ENCODE measurements at regions not wholly inside any gene's neighbourhood (a gene's known extent, or its start where the extent isn't known, plus 50 kb on each side); places are given as distances from the start of the nearest gene placed in this dataset.

DNA sequence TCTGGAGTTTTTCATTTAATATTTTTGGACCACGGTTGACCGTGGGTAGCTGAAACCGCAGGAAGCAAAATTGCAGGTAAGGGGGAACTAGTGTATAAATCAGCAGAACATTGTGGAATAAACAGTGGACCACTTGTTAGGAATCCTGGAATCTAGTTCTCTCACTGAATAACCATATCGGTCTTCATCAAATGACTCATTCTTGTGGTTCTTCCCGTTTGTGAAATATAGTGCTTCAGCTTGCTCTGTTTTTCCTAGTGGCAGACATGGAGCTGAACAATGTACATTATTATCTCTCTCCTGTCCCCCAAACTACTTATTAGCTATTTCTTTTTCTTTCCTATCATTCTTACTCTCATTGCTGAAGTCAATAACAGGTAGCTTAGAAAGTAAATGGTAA lies 61.9 kb downstream of the HSPA13 start:
- H3K4me3 ChIP-seq (ENCODE audit: low read length), result no peak overlapping the region
- TF ChIP-seq, protein P1, sequence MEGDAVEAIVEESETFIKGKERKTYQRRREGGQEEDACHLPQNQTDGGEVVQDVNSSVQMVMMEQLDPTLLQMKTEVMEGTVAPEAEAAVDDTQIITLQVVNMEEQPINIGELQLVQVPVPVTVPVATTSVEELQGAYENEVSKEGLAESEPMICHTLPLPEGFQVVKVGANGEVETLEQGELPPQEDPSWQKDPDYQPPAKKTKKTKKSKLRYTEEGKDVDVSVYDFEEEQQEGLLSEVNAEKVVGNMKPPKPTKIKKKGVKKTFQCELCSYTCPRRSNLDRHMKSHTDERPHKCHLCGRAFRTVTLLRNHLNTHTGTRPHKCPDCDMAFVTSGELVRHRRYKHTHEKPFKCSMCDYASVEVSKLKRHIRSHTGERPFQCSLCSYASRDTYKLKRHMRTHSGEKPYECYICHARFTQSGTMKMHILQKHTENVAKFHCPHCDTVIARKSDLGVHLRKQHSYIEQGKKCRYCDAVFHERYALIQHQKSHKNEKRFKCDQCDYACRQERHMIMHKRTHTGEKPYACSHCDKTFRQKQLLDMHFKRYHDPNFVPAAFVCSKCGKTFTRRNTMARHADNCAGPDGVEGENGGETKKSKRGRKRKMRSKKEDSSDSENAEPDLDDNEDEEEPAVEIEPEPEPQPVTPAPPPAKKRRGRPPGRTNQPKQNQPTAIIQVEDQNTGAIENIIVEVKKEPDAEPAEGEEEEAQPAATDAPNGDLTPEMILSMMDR (IDR thresholded peaks at IDR 0.05; ENCODE audit: insufficient read depth, low read depth, low read length, missing control alignments), result no peak
- peak; percentile 36 for DNase-seq (ENCODE audit: low read depth)

DNA sequence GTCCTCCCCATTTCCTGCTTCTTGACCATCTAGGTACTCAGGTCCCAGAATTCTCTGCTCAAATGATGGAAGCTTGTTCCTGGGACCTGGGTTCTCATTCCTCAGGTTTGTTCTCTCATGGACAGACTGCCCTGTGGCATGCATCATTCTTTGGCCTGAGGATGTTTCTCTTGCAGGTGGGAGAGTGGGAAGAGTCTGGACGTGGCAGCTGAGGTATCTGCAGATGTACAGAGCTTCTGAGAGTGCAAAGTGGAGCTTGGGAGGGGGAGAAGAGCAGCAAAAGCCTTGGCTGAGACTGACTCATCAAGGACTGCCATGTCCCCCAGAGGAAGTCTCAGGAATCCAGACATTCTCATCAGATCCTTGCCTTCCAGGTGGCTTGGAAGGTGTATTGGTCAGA lies 63.1 kb downstream of the HSPA13 start:
- no peak overlapping the region for H3K4me3 ChIP-seq (ENCODE audit: low read length)
- no peak for DNase-seq (ENCODE audit: low read depth)
- TF ChIP-seq, protein P1 (IDR thresholded peaks at IDR 0.05; ENCODE audit: insufficient read depth, low read depth, low read length, missing control alignments), result no peak

DNA sequence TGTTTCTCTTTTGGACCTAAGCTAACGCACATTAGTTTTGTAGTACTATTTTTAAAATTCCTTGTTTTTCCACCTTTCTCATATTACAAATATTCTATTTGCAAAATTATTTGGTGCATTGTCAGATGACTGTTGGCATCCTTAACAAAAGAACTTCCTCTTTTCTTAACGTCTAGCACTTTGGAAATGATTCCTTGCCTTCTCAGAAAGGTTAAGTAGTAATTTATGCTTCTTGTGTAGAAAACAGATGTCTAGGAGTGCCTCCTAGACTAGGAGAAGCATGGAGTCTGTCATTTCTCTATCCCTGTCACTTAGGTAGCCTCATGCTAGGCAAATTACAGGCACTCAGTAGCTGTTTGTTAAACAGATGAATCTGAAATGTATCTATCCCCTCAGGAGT lies 64.4 kb downstream of the HSPA13 start:
- TF ChIP-seq, protein P1 (IDR thresholded peaks at IDR 0.05; ENCODE audit: insufficient read depth, low read depth, low read length, missing control alignments), result no peak
- DNase-seq (ENCODE audit: low read depth), result no peak

DNA sequence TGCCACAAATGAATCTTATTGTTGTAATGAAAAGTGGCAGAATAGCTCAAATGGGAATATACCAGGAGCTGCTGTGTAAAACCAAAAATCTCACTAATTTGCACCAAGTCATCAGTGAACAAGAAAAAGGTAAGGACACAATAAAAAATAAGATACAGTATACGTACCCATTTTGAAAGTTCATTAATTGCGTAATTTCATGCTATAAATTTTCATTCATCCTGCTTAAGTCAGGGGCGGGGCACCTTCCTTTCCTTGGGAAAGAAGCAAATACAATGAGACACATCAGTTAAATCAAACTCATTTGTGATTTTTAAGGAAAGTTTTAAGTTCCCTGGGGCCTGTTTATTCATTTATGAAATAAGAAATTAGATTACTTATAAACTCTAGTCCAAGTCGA lies 65.4 kb downstream of the HSPA13 start:
- TF ChIP-seq, protein P1 (IDR thresholded peaks at IDR 0.05; ENCODE audit: insufficient read depth, low read depth, low read length, missing control alignments), result no peak
- no peak overlapping the region for H3K4me3 ChIP-seq (ENCODE audit: low read length)
- DNase-seq (ENCODE audit: low read depth), result no peak

More for the DNA sequence above, 64.4 kb downstream of the HSPA13 start:
- no peak overlapping the region for H3K4me3 ChIP-seq (ENCODE audit: low read length)

DNA sequence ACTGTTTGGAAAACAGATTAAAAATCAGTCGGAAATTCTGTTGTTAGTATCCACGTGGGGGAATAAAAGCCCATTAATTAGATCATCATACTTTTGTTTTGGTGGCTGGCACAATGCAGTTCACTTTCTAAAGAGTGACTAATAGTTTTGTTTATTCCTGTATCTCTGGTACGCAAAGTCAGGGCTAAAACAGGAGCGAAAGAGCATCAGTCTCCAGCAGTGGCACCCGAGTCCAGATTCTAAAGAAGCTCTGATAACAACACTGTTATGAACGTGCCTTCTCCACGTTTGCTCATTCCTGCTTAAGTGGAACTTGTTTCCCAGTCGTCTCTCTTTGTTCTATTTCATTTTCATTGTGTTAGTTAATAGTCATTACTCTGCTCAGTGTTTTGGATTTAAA lies 69.6 kb downstream of the HSPA13 start:
- TF ChIP-seq, protein P1 (IDR thresholded peaks at IDR 0.05; ENCODE audit: insufficient read depth, low read depth, low read length, missing control alignments), result no peak
- DNase-seq (ENCODE audit: low read depth), result no peak
- H3K4me3 ChIP-seq (ENCODE audit: low read length), result no peak overlapping the region

DNA sequence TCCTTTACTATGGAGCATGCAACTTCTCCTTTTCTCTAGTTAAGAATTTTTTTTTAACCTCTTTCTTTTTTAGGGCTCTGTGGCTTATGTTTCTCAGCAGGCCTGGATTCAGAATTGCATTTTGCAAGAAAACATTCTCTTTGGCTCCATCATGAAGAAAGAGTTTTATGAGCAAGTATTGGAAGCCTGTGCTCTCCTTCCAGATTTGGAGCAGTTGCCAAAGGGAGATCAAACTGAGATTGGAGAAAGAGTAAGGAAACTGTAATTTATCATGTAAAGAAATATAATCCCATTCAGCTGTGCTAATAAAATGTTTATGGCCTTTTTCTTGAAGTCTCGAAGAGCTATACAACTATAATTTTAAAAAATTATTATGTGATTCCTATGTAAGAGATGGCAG lies 70.1 kb downstream of the HSPA13 start:
- no peak overlapping the region for H3K4me3 ChIP-seq (ENCODE audit: low read length)
- TF ChIP-seq, protein P1 (IDR thresholded peaks at IDR 0.05; ENCODE audit: insufficient read depth, low read depth, low read length, missing control alignments), result no peak
- DNase-seq (ENCODE audit: low read depth), result no peak

DNA sequence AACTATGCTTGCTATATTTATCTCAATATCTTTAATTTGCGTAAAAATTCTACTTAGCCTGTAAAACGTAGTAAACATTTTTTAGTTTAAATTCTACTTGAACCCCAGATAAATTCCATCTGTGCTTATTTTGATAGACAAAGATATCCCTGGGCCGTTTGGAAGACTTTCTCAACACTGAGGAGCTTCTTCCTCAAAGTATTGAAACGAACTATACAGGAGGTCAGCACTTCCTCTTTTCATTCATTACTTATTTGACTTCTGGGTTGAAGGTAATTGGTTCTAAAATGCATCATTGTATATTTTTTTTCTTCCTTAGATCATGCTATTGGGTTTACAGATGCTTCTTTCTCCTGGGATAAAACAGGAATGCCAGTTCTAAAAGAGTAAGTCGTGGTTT lies 74.7 kb downstream of the HSPA13 start:
- no peak overlapping the region for H3K4me3 ChIP-seq (ENCODE audit: low read length)
- DNase-seq (ENCODE audit: low read depth), result no peak
- TF ChIP-seq, protein P1 (IDR thresholded peaks at IDR 0.05; ENCODE audit: insufficient read depth, low read depth, low read length, missing control alignments), result no peak

Data from epithelial cell of esophagus (primary cell).